Activated CD4-positive, CD25-positive, alpha-beta regulatory T cell treated with anti-CD3 and anti-CD28 coated beads, Interleukin-2, amount 50 U/mL, for 24 hours (primary cell): ENCODE measurements at regions not wholly inside any gene's neighbourhood (a gene's known extent, or its start where the extent isn't known, plus 50 kb on each side); places are given as distances from the start of the nearest gene placed in this dataset.
A peak's percentile ranks its signal among the peaks of the same experiment; 100 is the strongest.
"Not testable (repeated sequence)": the region's sequence is repeated elsewhere in the genome, so short reads cannot be mapped to it uniquely, and the experiment has no call there.

Source experiments
- ATAC-seq, 2 donors: fragments of 150-1000 bp; cut with Tn5 transposase; one replicate each; pipeline ENCODE4 v1.10.0; 2021; ENCODE audit warnings: mild to moderate bottlenecking in 1 of 2, moderate library complexity in 1 of 2

GRCh38 chr2:89154247-89154682, 462.8 kb downstream of the RPIA start:
- ATAC-seq, result not testable (repeated sequence)

DNA sequence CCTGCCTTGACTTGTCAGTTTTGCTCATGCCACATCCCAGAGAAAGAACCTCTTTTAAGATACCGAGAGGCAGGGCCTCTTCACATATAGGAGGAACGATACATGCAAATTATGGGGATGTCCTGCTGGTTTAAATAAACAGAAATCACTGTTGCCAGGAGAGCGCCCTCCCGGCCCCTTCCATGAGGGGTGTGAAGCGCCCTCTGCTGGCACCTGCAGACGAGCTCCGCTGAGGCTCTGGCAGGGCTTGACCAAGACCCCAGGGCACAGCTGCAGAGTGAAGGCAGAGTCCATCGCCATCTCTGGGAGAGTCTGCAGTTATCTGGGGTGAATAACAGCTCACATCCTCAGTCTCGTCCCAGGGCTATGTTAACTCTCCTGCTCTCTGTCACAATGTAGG, 468.8 kb downstream of the RPIA start:
- ATAC-seq, result not testable (repeated sequence)

DNA sequence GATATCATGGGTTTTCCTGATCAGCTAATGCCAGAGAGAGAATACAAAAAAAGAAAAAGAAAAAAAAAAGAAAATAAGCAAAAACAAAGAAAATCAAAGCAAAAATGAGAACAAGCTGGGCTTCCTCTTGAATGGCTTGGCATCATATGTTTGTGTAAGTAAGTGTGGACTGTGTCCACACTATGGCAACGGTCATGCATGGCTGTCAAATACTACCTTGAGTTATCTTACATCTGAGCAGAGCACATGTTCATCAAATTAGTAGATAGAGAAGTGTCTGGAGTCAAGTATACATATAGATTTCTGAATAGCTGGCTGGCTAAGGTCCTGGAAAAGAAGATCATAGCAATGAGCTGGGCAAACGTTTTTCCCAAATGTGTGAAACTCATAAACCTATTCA, 470.2 kb downstream of the RPIA start:
- ATAC-seq, result not testable (repeated sequence)

- ATAC-seq, result not testable (repeated sequence)
Observed at GRCh38 chr2:89170506-89171173, 479.2 kb downstream of the RPIA start.

- not testable (repeated sequence) for ATAC-seq
Observed at GRCh38 chr2:89171174-89171519, 479.7 kb downstream of the RPIA start.

- not testable (repeated sequence) for ATAC-seq
Observed at GRCh38 chr2:89177004-89177403, 485.5 kb downstream of the RPIA start.

GRCh38 chr2:89182221-89182620, 490.7 kb downstream of the RPIA start:
- ATAC-seq, result not testable (repeated sequence)

DNA sequence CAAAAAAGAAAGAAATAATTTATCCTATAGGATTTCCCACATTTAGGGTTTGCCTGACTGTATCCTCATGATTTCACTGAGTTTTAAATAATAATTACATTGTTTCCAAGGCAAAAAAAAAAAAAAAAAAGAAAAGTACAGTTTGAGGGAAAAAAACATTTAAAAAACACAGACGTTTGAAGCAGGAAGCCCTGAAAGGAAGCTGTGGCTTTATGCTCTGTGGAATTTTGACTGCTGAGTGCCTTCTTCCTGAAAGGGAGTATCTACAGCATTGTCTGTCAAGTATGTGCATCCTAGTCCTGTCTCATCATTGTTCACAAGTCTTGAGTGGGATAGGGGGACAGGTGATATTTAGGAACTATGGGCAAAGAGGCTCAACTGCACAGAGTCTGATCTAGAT, 493.3 kb downstream of the RPIA start:
- ATAC-seq, result not testable (repeated sequence)

- not testable (repeated sequence) for ATAC-seq
Observed at GRCh38 chr2:89195636-89196251, 504.3 kb downstream of the RPIA start.

- ATAC-seq, result not testable (repeated sequence)
Observed at GRCh38 chr2:89196719-89197118, 505.2 kb downstream of the RPIA start.

DNA sequence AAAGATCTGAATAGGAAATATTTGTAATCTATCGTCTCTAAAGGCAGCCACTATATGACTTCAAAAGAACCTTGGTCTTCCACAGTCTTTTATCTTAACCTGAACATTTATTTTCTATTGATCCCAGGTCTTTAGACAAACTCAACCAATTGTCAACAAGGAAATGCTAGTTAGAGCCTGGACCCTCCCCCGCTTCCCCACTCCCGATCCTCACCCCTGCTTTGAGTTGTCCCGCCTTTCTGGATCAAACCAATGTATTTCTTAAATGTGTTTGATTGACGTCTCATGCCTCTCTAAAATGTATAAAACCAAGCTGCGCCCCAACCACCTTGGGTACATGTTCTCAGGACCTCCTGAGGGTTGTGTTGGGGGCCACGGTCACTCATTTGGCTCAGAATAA, 506.6 kb downstream of the RPIA start:
- ATAC-seq, result not testable (repeated sequence)

- ATAC-seq, result not testable (repeated sequence)
Observed at GRCh38 chr2:89199453-89200246, 508.2 kb downstream of the RPIA start.

DNA sequence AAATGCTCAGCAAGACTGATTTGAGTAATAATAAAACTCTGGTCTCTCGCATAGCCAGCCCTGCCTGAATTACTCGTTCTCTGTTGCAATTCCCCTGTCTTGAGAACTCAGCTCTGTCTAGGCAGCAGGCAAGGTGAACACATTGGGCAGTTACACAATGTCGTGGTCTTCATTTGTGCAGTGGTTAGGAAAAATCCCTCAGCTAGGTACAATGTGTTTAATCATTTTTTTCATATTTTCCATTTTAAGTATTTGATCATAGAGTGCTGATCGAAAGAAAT, 508.7 kb downstream of the RPIA start:
- ATAC-seq, result not testable (repeated sequence)

DNA sequence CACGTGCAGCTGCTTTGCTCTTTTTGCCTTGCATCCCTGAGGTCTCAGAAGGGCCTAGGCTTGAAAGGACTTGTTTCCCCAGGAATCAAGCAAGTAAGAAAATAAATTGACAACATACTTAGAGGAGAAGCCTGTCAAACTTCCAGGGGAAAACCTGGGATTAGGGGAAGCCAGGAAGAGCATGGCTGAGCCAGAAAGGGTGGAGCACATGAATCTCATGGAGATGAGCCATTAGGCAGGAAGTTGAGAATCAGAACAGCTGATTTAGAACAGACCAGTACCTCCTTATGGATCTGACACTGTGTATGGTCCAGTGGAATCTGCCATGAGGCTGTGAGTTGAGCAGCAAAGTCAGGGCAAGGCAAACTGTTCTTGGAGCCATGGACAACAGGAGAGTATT, 511.0 kb downstream of the RPIA start:
- ATAC-seq, result not testable (repeated sequence)

GRCh38 chr2:89205153-89205552, 513.7 kb downstream of the RPIA start:
- ATAC-seq, result not testable (repeated sequence)

- ATAC-seq, result not testable (repeated sequence)
Observed at GRCh38 chr2:89208144-89208932, 516.9 kb downstream of the RPIA start.

GRCh38 chr2:89213151-89213550, 521.7 kb downstream of the RPIA start:
- peak in 1 of 2 donors; percentile 33 for ATAC-seq

- not testable (repeated sequence) for ATAC-seq
Observed at GRCh38 chr2:89213811-89214210, 522.3 kb downstream of the RPIA start.

DNA sequence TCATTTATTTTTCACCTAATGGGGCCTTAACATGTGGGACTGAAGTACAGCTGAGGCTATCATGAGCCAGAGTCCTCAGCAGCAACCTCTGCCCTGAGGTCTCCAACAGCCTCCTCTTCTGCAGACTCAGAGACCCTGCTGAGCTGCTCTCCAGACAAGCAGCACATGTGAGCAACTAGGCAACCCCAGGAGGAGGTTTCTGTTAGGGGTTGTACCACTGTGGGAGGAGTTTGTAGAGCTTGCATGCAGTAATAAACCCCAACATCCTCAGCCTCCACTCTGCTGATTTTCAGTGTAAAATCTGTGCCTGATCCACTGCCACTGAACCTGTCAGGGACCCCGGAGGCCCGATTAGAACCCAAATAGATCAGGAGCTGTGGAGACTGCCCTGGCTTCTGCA, 530.0 kb downstream of the RPIA start:
- not testable (repeated sequence) for ATAC-seq

DNA sequence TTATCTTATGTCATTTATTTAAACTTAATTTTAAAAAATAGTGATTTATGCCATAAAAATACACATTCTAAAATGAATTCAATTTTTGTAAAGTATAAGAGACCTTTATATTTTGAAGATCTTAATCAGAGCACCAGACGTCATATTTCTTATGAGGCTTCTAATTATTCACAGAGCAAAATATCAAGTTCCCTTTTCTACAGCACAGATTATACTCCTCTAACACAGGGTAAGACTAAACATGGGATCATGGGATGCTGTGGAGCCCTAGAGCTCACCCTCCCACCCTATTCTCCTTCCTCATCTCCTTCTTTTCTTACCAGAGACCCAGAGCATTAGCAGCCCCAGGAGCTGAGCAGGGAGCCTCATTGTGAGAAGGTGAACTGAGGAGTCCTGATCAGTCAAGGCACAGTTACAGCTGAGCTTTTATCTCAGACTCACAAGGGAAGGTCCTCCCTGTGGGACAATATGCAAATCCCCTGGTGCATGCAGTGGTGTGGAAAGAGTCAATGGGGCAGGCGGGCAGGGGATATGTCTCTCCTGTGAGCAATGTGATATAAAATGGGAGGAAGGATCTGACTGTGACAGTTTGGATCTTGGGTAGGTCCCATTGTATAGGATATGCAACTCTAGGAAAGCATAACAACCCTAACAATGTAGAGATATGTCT, 530.7 kb downstream of the RPIA start:
- ATAC-seq, result not testable (repeated sequence)

DNA sequence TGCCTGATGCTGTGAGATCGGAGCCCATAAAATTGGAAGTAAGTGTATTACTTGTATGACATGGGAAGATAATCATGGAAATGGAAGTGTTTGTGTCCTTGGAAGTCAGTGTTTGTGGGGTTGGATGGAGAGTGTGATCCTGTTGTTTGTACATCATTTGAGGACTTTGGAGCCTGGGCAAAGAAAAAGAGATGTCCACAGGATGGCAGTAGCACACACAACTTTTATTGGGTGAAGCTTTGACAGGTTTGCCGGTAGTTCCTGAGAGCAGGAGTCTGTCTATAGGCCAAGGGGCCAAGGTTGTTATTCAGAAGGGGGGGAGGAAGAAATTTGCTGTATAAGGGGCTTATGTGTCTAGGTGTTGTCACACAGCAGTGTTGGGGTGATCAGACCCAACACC, 533.3 kb downstream of the RPIA start:
- ATAC-seq, result not testable (repeated sequence)

DNA sequence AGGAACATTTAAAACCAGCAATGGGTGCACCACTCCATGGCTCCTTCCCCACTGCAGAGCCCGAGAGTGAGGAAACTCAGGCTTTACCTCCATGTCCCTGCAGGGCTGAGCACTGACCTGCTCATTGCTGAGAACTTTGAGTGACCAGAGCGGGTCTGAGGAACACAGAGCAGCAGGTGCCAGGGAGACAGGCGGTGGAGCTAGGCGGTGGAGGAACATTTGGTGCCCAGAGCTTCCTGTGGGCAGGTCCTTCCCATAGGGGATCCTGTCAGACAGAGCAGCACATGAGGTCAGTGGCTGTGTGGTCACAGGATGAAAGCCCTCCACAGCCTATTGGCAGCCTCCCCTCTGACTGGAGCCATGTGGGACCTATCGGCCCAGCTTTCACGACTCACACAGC, 538.5 kb downstream of the RPIA start:
- not testable (repeated sequence) for ATAC-seq
